GM21619 (cell line): ENCODE measurements at regions not wholly inside any gene's neighbourhood (a gene's known extent, or its start where the extent isn't known, plus 50 kb on each side); places are given as distances from the start of the nearest gene placed in this dataset.
"Not testable (repeated sequence)": the region's sequence is repeated elsewhere in the genome, so short reads cannot be mapped to it uniquely, and the experiment has no call there.

ENCODE experiments used
- ATAC-seq: cut with Tn5 transposase; IDR thresholded peaks from one replicate; pipeline ENCODE4 v1.9.1; 2021; ENCODE audit not compliant: unreplicated experiment

DNA sequence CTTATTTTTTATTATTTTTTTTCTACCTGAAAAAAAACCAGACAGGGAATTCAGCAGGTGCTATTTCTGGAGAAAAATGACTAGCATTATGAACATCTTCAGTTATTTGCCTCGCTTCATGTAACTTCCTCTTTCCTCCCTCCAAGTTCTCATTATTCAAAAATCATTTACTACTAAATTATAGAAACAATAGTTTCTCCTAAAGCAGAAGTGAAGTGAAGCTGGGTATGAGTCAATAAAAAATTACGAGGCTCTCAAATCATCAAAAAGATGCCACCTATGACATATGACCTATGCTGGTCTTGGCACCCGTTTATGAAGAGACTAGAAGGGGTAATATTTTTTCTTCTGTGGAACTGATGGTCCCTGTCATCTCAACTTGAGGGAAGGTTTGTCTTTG, 145.0 kb upstream of the AADAT start:
- ATAC-seq = no peak

DNA sequence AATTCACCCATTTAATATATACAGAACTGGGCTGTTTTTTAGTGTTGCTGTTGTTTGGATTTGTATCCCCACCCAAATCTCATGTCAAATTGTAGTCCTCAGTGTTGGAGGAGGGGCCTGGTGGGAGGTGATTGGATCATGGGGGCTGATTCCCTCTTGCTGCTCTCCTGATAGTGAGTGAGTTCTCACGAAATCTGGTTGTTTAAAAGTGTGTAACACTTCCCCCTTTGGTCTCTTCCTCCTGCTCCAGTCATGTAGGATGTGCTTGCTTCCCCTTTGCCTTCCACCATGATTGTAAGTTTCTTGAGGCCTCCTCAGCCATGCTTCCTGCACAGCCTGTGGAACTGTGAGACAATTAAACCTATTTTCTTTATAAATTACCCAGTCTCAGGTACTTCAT, 141.6 kb upstream of the AADAT start:
- no peak for ATAC-seq

DNA sequence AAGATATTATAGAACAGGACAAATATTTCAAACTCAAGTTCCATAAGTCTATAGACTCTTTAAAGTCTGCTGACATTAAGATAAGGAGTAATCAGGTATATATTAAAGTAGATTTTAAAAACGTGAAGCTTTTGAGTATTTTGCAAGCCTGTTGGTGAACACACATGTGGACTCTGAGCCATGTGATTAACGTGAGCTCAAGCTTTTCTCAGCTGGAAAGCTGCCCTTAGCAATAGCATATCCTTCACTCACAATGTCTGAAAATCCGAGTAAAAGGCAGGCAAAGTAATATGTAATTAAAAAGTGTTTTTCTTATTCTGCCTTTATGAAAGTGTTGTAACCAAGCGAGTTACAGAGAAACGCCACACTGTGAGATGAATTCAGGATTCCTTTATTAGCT, 140.5 kb upstream of the AADAT start:
- no peak for ATAC-seq

DNA sequence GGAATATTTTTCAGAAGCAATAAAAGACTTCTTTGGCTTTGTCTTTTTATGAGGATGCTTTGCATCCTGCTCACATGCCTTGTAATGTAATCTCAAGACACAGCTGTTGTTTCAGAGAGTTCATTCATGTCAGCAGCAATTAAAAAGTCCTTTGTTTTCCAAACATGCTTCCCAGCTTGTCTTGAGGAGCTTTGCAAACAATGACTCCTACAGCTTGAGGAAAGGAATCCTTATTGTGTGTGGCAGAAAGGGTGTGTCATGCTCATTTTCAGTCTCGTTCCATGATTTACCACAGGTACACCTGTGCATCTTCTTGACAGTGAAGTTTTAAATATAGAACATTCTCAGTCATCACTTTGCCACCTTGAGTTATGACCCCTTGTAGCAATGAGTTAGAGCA, 139.2 kb upstream of the AADAT start:
- ATAC-seq = no peak

DNA sequence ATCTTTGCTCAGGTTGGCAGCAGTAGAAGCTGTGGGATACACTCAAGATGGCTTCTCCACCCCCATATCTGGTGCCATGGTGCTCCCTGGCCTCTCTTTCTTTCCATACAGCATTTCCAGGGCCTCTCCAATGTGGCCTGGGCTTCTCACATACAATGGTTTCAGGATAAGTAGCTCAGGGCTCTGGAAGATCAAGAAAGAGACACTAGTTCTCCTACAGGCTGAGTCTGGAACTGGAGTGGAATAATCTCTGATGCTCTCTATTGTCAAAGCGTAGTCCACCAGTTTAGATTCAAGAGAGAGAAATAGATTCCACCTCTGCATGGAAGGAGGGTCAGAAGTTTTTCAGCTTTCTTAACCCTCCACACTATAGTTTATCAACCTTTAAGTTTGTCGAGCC, 138.2 kb upstream of the AADAT start:
- no peak for ATAC-seq

DNA sequence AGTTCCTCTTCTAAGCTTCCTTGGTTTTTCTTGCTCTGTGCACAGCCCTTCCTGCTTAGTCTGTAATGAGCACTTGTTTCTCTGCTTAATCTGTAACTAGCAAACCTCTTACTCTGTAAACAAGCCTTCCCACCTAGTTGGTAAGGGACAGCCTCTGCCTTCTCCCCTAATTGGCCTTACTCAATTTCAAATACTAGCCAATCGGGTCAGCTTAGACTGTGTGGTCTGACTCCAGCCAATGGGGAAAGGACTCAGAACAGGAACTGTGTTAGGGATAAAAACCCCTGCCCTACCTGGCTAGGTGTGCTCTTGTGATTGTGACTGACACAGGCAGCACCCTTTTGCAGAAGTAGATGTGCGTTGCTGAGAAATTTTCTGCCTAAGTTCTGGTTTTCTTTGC, 136.5 kb upstream of the AADAT start:
- no peak for ATAC-seq

DNA sequence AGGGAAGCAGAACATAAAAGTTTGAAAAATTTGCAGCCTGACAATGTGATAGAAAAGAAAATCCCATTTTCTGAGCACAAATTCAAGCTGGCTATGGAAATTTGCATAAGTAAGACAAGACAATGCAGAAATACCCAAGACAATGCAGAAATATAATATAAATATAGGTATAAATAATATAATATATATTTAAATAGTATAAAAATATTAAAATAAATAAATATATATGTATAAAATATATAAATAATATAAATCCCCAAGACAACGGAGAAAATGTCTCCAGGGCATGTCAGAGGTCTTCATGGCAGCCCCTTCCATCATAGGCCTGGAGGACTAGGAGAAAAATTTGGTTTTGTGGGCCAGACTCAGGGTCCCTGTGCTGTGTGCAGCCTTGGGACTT, 125.0 kb upstream of the AADAT start:
- ATAC-seq = no peak

DNA sequence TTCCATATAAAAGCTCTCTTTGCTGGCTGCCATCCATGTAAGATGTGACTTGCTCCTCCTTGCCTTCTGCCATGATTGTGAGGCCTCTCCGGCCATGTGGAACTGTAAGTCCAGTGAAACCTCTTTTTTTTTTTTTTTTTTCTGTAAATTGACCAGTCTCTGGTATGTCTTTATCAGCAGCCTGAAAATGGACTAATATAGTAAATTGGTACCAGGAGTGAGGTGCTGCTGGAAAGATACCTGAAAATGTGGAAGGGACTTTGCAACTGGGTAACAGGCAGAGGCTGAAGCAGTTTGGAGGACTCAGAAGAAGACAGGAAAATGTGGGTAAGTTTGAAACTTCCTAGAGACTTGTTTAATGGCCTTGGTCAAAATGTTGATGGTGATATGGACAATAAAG, 124.3 kb upstream of the AADAT start:
- ATAC-seq = no peak

DNA sequence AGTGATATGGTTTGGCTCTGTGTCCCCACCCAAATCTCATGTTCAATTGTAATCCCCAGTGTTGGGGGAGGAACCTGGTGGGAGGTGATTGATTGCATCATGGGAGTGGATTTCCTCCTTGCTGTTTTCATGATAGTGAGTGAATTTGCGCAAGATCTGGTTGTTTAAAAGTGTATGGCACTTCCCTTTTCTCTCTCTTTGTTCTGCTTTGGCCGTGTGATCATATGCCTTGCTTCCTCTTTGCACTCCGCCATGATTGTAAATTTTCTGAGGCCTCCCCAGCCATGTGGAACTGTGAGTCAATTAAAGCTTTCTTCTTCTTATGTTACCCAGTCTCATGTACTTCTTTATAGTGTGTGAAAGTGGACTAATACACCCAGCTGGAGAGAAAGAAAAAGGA, 113.0 kb upstream of the AADAT start:
- ATAC-seq = no peak

DNA sequence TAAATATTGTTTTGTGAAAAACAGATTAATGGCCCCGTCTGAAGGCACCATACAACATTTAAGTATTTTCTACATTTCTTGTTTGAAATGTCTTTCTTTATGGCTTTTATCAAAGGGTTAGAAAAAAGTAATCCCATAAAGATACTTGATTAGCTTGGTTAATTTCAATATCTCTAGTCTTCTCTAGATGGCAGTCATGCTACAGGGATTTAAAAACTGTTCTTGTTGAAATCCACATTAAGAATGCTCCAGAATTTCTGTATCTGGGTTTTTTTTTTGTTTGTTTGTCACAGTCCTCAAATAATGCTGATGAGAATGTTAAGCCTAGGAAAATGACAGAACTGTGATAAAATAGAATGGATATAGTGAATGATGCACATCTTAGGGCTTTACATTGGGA, 109.0 kb upstream of the AADAT start:
- ATAC-seq = no peak

DNA sequence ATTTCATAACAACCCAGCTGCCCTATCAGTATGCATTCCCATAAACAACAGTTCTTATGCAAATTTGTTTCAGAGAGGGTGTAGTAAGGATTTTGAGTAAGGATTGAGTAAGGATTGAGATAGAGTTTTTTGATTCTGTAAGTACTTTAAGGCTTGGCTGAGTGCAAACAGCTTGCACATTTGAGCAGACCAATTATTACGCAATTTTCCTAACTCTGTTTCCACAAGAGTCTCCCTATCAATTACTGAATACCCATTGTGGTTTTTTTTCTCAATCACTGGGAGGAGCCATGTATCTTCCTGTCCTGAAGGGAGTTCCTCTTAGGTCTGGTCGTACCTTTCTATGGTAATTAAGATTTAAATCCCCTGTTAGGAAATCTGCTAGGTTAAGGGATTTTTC, 105.0 kb upstream of the AADAT start:
- not testable (repeated sequence) for ATAC-seq

DNA sequence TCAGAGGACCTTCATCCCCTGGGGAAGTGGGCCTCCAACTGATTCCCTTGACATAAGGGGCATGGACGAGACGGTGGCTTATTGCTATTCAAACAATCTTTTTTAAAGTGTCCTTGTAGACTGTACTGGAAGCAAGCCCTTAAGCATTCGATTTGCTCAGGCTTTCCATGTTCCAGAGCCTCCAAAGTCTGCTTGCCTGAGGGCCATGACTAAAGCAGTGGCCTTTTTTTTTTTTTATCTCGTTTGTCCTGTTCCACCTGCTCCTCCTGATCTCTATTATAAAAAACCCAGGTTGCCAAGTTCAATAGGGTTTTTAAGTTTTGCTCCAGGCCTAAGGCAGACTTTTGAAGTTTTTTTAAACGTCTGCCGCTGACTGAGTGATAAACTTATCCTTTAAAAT, 103.7 kb upstream of the AADAT start:
- no peak for ATAC-seq

DNA sequence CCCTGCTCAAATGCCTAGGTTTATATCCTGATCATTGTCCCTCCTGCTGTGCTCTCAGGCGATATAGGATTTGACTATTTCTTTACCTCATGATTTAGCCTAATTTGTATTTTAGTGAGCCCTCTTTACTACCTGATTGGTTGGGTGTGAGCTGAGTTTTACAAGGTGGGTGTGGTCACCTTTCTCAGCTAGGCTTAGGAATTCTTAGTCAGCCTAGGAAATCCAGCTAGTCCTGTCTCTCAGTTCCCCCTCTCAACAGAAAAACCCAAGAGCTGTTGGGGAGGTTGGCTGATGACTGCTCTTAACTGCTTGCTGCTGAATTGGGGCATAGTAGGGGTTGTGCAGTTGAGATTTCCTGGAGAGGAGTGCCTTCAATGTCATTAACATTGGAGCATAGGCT, 100.5 kb upstream of the AADAT start:
- no peak for ATAC-seq

DNA sequence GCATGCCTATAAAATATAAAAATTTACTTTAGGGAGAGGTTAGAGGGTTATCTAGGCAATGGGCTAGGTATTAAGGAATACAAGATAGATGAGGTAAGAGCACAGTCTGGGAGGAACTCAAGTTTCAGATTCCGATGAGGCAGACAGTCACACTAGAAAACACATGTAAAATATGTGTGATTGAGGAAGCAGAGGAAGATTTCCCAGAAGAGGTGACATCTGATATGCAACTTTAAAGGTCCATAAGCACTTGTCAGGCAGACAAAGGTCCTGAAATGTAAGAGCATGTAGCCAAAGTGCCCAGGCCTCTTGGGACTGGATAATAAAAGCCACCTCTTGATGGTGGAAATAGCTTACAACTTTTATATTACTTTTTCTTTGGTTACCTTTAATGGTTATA, 81.1 kb upstream of the AADAT start:
- no peak for ATAC-seq

DNA sequence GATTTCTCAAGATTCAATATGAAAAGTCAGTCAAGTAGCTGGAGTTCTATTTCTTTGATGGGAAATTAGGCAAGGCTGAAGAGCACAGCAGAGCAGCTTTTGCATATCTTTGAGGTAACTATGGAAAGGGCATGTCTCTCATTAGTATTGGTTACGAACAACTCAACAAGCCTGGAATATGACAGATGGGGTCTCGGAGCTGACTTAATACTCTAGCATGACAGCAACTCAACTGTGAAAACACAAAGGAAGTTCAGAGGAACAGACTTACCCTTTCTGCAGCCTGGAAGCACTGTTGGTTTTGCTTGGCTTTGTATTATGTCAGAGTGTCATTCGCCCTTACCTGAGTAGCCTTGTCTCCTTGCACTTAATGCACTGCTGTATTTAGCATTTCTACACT, 79.9 kb upstream of the AADAT start:
- no peak for ATAC-seq

DNA sequence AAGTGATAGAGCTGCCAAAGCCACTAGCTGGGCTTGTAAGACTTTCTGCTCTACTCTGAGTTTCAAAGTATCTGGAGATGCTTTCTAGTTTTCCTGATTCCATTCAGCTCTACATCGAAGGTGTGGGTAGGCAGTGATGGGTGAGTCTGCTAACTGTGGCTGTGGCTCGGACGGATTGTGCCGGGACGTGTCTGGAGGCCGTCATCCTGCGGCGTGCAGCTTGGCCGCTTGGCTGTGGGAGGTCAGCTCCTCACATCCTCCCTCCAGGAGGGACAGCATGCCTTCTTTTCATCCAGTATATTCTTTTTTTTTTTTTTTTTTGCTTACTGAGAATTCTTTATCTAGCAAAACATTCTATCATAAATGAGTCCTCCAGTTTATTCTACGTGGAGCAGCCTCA, 77.9 kb upstream of the AADAT start:
- ATAC-seq = no peak

DNA sequence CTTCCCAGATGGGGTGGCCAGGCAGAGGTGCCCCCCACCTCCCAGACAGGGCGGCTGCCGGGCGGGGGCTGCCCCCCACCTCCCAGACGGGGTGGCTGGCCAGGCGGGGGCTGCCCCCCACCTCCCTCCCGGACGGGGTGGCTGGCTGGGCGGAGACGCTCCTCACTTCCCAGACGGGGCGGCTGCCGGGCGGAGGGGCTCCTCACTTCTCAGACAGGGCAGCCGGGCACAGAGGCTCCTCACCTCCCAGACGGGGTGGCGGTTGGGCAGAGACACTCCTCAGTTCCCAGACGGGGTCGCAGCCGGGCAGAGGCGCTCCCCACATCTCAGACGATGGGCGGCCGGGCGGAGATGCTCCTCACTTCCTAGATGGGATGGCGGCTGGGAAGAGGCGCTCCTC, 76.4 kb upstream of the AADAT start:
- not testable (repeated sequence) for ATAC-seq

DNA sequence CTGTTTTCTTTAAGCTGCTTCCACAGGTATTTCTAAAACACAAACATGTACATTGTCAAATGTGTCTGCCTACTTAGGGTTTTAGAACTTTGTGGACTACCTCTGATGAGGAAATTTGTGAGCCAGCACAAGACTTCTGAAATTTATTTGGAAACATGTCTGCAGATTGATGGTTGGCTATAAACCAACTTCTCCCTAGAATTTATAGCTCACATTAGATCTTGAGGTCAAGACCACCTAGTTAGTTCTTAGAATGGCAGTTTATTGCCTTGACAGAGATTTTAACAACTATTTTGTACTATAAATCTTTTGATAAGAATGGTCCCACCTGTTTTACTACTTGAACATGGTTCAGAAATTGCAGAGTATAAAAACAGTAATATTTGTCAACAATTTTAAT, 72.7 kb upstream of the AADAT start:
- no peak for ATAC-seq

DNA sequence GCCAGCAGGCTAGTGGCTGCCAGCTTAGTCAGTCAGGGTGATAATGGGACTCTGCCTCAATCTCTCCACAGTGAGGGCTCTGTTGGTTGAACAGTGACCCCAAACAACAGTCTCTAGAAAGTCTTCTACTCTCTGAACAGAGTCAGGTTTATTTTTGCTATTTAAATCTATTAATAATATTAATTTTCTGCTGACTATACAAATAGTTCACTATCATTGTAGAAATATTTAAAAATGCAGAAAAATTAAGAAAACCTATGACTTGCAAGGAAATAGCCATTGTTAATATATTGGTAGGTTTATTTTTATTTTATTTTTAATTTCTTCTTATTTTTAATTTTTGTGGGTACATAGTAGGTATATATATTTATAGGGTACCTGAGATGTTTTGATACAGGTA, 67.9 kb upstream of the AADAT start:
- no peak for ATAC-seq

DNA sequence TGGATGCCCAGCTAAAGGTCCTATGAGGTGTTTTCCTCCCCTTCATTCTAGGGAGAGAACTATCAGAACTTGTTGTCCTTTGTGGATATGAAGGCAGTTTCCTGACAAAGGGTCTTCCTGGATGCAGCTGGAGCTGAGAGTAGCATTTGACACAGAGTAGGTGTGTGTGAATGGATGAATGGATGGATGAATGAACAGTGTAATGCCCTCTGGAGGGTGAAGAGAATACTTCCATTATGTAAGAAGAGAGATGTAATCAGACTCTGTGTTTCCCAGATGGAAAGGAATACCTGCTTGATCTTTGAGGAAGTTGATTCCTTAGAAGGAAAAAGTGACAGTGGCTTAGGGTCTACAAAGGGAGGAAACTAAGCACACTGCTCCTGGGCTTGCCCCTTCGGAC, 55.4 kb upstream of the AADAT start:
- no peak for ATAC-seq

DNA sequence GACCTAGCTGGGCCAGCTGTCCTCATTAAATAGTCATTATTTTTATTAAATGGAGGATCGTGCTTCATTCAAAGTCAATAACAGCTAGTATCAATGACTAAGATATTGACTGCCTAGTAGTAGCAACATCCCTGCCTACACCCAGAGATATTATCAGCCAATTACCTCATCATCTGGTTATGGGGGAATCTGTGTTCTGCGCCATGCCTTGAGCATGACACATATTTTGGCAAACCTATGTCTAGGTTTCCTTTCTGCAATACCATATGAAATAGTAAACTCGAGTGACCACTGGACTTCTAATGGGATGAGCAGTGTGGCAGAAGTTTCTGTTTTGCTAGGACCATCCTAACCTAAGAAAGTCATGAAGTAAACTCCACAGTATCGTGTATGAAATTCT, 50.0 kb upstream of the AADAT start:
- no peak for ATAC-seq
